HAP-1 (cell line): ENCODE measurements at regions not wholly inside any gene's neighbourhood (a gene's known extent, or its start where the extent isn't known, plus 50 kb on each side); places are given as distances from the start of the nearest gene placed in this dataset.

Experiments used
- DNase-seq, 2 experiments: peaks; one replicate each; pipeline ENCODE4 v3.0.0-alpha.2; 2016 to 2020; ENCODE audit warnings: low spot score in 2 of 2
- H3K27me3 ChIP-seq: fragments of 250-450 bp; sonication (Bioruptor Pico); 2 replicates; pipeline ENCODE4 v1.5.1; 2020; ENCODE audit warnings: low read depth, mild to moderate bottlenecking, moderate library complexity
- H3K36me3 ChIP-seq: fragments of 250-450 bp; sonication (Bioruptor Pico); replicated peaks from 2 replicates; pipeline ENCODE4 v1.5.1; 2020; ENCODE audit warnings: mild to moderate bottlenecking
- H3K4me1 ChIP-seq: fragments of 250-450 bp; sonication (Bioruptor Pico); 2 replicates; pipeline ENCODE4 v1.5.1; 2020; ENCODE audit warnings: mild to moderate bottlenecking
- H3K4me3 ChIP-seq: fragments of 250-450 bp; sonication (Bioruptor Pico); 2 replicates; pipeline ENCODE4 v1.5.1; 2020; ENCODE audit warnings: mild to moderate bottlenecking, moderate library complexity
- H3K9me3 ChIP-seq: fragments of 250-450 bp; sonication (Bioruptor Pico); 2 replicates; pipeline ENCODE4 v1.5.1; 2020; ENCODE audit warnings: mild to moderate bottlenecking, moderate library complexity
- in situ Hi-C: fragments of 300-500 bp; cut with MboI; formaldehyde crosslinking; loops from 3 replicates; pipeline ENCODE4 v1.14.3; 2020; ENCODE audit warnings: low sequenced_read_pairs, inconsistent platforms, mixed read lengths

DNA sequence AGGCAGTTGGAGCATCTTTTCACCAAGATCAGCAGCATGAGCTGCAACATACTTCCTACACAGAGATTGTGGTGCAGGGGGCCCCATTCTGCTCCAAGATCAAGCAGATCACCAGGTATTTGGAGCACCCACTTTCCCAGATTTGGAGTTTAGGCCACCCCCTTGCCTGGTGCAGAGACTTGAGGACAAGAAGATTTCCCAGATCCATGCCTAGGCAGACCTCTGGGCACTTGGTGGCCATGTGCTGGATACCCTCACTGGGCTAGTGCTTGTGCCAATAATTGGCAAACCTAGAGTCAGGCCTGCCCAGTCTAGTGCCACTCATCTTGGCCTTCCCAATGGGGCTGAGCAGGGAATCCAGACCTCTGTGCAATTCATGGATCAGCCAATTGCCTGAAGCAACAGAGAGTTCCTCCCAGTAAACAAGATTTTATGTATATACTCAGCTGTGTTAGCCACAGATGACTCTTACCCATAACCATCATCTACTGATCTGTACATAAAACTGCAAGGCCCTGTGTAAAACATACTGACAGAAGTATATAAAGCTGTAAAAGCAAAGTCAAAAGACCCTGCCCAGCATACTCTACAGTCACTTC lies 228.4 kb upstream of the EMCN start:
- no peak for DNase-seq
- Histone ChIP-seq H3K4me3 (no peak overlapping the region), H3K9me3 (no peaks in the 10 kb centered on the region), H3K4me1 (no peaks in the 10 kb centered on the region), H3K36me3 (no peaks in the 10 kb centered on the region), H3K27me3 (no peaks in the 10 kb centered on the region)
- in situ Hi-C loops = no loop called here

DNA sequence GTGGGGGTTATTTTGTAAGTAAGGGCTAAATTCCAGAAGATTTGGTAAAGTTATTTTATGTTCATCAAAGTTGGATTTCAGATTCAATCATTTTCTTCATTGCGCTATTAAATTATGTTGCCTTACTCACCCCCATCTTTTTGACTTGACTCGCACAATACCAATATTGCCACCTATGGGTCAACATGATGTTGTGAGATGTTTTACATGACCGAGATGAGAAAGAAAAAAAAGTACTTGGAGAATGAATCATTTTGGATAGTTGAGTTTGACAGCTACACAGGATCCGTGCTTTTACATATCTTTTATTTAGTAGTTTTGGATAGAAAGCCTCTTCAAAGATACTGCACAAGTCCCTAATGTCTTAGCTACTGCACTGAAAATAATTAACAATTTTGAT lies 224.2 kb upstream of the EMCN start:
- in situ Hi-C loops = no loop called here
- no peak overlapping the region for H3K4me3 ChIP-seq
- H3K9me3 ChIP-seq = no peaks in the 10 kb centered on the region
- DNase-seq = peak in 1 of 2 experiments; percentile 30
- H3K36me3 ChIP-seq = no peaks in the 10 kb centered on the region
- no peaks in the 10 kb centered on the region for H3K27me3 ChIP-seq
- H3K4me1 ChIP-seq = no peaks in the 10 kb centered on the region

DNA sequence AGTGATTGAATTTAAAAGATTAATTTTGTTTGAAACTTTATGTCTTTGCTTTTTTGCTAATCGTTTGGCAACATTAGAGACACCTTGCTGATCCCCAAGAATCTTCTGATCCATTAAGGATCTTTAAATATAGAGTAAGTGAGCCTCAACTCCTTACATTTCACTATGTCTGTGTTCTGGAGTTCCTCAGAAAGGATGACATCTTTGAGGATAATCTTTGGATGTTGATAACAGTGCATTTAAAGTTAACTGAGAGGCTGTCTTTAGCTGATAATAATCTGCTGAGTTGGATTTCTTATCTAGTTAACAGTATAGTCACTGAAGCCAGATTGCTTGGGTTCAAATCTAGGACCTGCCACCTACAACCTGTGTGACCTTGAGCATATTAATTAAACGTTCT lies 221.6 kb upstream of the EMCN start:
- no peaks in the 10 kb centered on the region for H3K36me3 ChIP-seq
- no peak for DNase-seq
- no peaks in the 10 kb centered on the region for H3K27me3 ChIP-seq
- H3K4me1 ChIP-seq = no peaks in the 10 kb centered on the region
- H3K9me3 ChIP-seq = 0 out of 2 replicates have a peak, but pooled peaks cover under 1% of the 10 kb centered on the region
- H3K4me3 ChIP-seq = no peak overlapping the region
- in situ Hi-C loops = no loop called here

DNA sequence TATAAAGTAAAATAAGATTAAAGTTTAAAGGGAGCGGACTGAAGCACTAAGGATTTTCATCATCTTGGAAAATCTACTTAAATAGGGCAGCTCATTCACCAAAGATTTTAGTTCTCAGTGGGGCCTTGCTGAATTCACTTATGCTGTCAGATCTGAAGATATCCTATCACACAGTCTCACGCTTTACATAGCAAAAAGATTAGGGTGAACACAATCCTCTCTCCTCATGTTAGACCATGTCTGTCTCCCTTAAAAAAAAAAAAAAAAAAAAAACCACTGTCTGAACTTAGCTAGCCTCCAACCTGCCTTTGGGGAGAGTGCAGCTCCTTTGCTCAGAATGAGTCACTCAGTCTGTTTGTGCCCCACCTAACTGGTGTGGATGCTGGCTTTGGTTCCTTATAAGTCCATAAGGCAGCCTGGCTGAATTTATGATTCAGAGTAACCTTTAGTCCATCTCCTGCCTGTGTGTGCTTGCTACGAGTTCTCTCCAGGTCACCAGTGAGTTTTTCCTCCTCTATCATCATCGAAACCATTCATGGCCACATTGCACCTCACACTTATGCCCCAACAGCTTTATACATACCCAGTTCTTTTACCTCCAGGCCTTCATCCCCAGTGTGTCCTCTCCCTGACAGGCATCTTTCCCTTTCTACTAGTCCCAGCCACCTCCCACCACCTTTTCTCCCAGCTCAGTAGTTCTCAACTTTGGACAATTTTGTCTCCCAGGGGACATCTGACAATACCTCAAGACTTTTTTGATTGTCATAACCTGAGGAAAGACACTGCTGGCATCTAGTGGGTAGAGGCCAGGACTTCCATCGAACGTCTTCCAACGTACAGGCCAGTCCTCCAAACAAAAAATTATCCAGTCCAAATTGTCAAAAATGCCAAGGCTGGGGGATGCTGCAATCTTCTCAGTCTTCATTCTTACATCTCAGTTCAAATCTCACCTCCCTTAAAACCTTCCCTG lies 220.7 kb upstream of the EMCN start:
- Histone ChIP-seq H3K9me3 (0 out of 2 replicates have a peak, but pooled peaks cover 4% of the 10 kb centered on the region), H3K36me3 (no peaks in the 10 kb centered on the region), H3K27me3 (no peaks in the 10 kb centered on the region), H3K4me3 (no peak overlapping the region), H3K4me1 (no peaks in the 10 kb centered on the region)
- in situ Hi-C loops = no loop called here
- DNase-seq = no peak

- in situ Hi-C loops = no loop called here
- Histone ChIP-seq H3K36me3 (no peaks in the 10 kb centered on the region), H3K4me1 (no peaks in the 10 kb centered on the region), H3K27me3 (no peaks in the 10 kb centered on the region), H3K9me3 (0 out of 2 replicates have a peak, but pooled peaks cover 4% of the 10 kb centered on the region), H3K4me3 (no peak overlapping the region)
- DNase-seq = no peak
These were observed 219.0 kb upstream of the EMCN start for GRCh38 chr4:100736641-100737451.

GRCh38 chr4:100728861-100729260 lies 211.0 kb upstream of the EMCN start:
- no peaks in the 10 kb centered on the region for H3K9me3 ChIP-seq
- in situ Hi-C loops = no loop called here
- no peaks in the 10 kb centered on the region for H3K4me1 ChIP-seq
- no peaks in the 10 kb centered on the region for H3K27me3 ChIP-seq
- H3K36me3 ChIP-seq = no peaks in the 10 kb centered on the region
- H3K4me3 ChIP-seq = no peak overlapping the region
- DNase-seq = no peak

- Histone ChIP-seq H3K9me3 (no peaks in the 10 kb centered on the region), H3K36me3 (no peaks in the 10 kb centered on the region), H3K4me1 (peaks cover 3% of the 10 kb centered on the region), H3K27me3 (no peaks in the 10 kb centered on the region), H3K4me3 (no peak overlapping the region)
- in situ Hi-C loops = no loop called here
- DNase-seq = no peak
These were observed 205.1 kb upstream of the EMCN start for GRCh38 chr4:100722866-100723459.

DNA sequence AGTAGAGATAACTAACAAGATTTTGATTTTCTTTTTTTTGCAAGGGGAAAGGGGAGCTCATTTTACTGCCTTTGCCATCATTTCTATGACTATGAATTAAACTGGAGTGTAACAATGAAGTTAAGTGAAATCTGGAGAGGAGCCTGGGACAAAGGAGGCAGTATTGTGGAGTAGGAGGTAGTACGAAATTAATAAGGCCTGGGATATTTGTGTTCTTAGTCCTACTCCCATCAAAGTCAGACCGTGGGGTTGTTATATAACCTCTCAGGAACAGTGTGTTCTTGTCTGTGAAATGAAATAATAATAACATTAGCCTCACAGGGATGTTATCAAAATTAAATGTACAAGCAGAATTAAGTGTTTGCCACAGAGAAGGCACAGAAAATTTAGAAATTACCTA lies 204.3 kb upstream of the EMCN start:
- peaks cover 3% of the 10 kb centered on the region for H3K4me1 ChIP-seq
- no peak for DNase-seq
- in situ Hi-C loops = no loop called here
- no peak overlapping the region for H3K4me3 ChIP-seq
- H3K9me3 ChIP-seq = no peaks in the 10 kb centered on the region
- H3K27me3 ChIP-seq = no peaks in the 10 kb centered on the region
- H3K36me3 ChIP-seq = no peaks in the 10 kb centered on the region

DNA sequence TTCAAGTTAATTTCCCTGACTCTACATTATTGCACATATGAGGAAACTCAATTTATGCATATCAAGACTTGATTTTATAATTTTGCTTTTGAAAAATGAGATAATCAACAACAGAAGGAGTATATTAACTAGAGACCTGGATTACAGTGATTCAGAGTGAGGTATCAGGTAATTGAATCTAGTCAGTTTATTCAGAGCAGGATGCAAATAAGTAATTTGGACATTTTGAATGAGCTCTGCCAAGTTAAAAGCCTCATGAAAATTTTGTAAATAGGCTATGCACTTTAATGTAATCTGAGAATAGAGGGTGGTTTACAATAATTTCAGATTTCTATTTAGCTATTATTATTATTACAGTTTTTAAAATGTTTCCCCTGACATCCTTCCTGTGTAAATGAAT lies 203.7 kb upstream of the EMCN start:
- no peak for DNase-seq
- Histone ChIP-seq H3K36me3 (no peaks in the 10 kb centered on the region), H3K4me3 (no peak overlapping the region), H3K27me3 (no peaks in the 10 kb centered on the region), H3K4me1 (peaks cover 3% of the 10 kb centered on the region), H3K9me3 (no peaks in the 10 kb centered on the region)
- in situ Hi-C loops = no loop called here

GRCh38 chr4:100721077-100721476 lies 203.3 kb upstream of the EMCN start:
- H3K36me3 ChIP-seq = no peaks in the 10 kb centered on the region
- no peak overlapping the region for H3K4me3 ChIP-seq
- no peak for DNase-seq
- H3K4me1 ChIP-seq = peaks cover 3% of the 10 kb centered on the region
- in situ Hi-C loops = no loop called here
- H3K27me3 ChIP-seq = no peaks in the 10 kb centered on the region
- no peaks in the 10 kb centered on the region for H3K9me3 ChIP-seq

DNA sequence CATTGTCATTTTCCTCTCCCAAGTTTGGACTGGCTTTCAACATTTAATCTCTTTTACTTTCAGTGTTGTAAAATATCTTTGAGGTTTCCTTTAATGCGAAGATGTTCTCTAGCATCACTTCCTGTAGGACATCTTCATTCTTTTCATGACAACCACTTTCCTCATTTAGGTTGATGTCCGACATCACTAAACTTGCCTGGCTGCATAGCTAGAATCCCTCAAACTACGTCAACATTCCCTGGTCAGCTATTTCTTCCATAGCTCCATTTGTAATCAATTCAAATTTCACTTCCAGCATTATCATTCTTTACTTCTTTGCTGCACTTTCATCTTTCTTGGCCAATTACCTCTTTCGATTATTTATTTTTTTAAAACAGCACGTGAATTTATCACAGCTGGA lies 198.6 kb upstream of the EMCN start:
- no peak overlapping the region for H3K4me3 ChIP-seq

GRCh38 chr4:100708776-100709175 lies 191.0 kb upstream of the EMCN start:
- no peak for DNase-seq
- Histone ChIP-seq H3K27me3 (no peaks in the 10 kb centered on the region), H3K4me3 (no peak overlapping the region), H3K36me3 (no peaks in the 10 kb centered on the region), H3K4me1 (no peaks in the 10 kb centered on the region), H3K9me3 (no peaks in the 10 kb centered on the region)
- in situ Hi-C loops = no loop called here

More for the DNA sequence above, 198.6 kb upstream of the EMCN start:
- Histone ChIP-seq H3K4me1 (no peaks in the 10 kb centered on the region), H3K27me3 (no peaks in the 10 kb centered on the region), H3K36me3 (no peaks in the 10 kb centered on the region), H3K9me3 (no peaks in the 10 kb centered on the region)
- no peak for DNase-seq
- in situ Hi-C loops = no loop called here

- Histone ChIP-seq H3K4me3 (no peak overlapping the region), H3K9me3 (no peaks in the 10 kb centered on the region)
These were observed 190.0 kb upstream of the EMCN start for GRCh38 chr4:100707786-100708185.

More at GRCh38 chr4:100707786-100708185, 190.0 kb upstream of the EMCN start:
- in situ Hi-C loops = no loop called here
- Histone ChIP-seq H3K4me1 (no peaks in the 10 kb centered on the region), H3K27me3 (no peaks in the 10 kb centered on the region), H3K36me3 (no peaks in the 10 kb centered on the region)
- DNase-seq = no peak
